ENCODE measurements at regions not wholly inside any gene's neighbourhood (a gene's known extent, or its start where the extent isn't known, plus 50 kb on each side); places are given as distances from the start of the nearest gene placed in this dataset.
"Not testable (repeated sequence)": the region's sequence is repeated elsewhere in the genome, so short reads cannot be mapped to it uniquely, and the experiment has no call there.

DNA sequence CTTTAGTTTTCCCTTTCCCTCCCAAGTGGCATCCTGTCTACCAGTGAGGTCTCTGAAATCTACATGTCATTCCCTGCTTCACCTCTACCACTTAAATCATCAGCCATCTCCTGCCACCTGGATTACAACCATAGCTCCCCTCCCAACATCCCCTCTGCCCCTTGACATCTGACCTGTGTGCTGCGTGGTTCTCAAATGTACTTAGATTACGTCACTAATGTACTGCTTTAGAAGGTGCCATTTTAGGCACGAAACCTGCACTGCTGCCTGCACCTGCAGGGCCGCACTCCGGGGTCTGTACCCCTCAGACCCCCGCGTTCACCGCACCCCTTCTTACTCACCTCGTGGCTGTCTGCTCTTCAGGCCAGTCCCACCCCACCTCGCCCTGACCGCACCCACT, 395.1 kb upstream of the MYT1L start:
- Histone ChIP-seq H3K4me3 (no peak overlapping the region), H3K27ac (no peak overlapping the region), H3K4me1 (no peaks in the 10 kb centered on the region), H3K27me3 (no peaks in the 10 kb centered on the region), H3K36me3 (no peaks in the 10 kb centered on the region), H3K9me3 (no peaks in the 10 kb centered on the region)
- ATAC-seq = no peak
- intact Hi-C loops (cut with DNase I) = no loop called here
- TF ChIP-seq, protein P1, sequence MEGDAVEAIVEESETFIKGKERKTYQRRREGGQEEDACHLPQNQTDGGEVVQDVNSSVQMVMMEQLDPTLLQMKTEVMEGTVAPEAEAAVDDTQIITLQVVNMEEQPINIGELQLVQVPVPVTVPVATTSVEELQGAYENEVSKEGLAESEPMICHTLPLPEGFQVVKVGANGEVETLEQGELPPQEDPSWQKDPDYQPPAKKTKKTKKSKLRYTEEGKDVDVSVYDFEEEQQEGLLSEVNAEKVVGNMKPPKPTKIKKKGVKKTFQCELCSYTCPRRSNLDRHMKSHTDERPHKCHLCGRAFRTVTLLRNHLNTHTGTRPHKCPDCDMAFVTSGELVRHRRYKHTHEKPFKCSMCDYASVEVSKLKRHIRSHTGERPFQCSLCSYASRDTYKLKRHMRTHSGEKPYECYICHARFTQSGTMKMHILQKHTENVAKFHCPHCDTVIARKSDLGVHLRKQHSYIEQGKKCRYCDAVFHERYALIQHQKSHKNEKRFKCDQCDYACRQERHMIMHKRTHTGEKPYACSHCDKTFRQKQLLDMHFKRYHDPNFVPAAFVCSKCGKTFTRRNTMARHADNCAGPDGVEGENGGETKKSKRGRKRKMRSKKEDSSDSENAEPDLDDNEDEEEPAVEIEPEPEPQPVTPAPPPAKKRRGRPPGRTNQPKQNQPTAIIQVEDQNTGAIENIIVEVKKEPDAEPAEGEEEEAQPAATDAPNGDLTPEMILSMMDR (IDR thresholded peaks at IDR 0.05) = no peak
- no peak for TF ChIP-seq POLR2A (IDR thresholded peaks at IDR 0.05)
- 69% methylated on average over 11 of the region's 11 CpGs for WGBS (ENCODE audit: insufficient coverage, low coverage, low lambda C conversion rate, missing lambda C conversion rate)
- DNase-seq = no peak

DNA sequence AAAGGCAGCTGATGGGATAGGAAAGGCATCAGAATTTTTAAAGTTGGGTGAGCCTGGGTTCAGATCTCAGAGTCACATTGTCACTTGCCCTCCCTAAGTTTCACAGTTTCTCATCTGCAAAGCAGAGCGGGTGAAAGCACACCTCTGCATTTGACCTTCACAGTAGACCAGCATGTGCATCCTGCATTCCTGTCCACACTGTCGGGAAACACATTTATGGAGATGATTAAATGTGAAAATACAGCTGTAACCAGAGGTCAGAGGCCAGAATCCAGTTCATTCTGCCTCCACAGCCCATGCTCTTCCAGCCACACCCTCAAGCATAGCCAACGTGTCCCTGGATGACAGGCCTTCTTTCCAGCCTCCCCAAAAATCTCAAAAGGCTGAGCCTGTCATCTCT, 392.0 kb upstream of the MYT1L start:
- no peak for DNase-seq
- no peak for ATAC-seq
- no peak for TF ChIP-seq POLR2A (IDR thresholded peaks at IDR 0.05)
- TF ChIP-seq, protein P1 (IDR thresholded peaks at IDR 0.05) = no peak
- Histone ChIP-seq H3K4me3 (no peak overlapping the region), H3K9me3 (no peaks in the 10 kb centered on the region), H3K4me1 (no peaks in the 10 kb centered on the region), H3K27ac (no peak overlapping the region), H3K36me3 (no peaks in the 10 kb centered on the region), H3K27me3 (no peaks in the 10 kb centered on the region)
- 13% methylated on average over 1 of the region's 3 CpGs for WGBS (ENCODE audit: insufficient coverage, low coverage, low lambda C conversion rate, missing lambda C conversion rate)
- intact Hi-C loops (cut with DNase I) = no loop called here

DNA sequence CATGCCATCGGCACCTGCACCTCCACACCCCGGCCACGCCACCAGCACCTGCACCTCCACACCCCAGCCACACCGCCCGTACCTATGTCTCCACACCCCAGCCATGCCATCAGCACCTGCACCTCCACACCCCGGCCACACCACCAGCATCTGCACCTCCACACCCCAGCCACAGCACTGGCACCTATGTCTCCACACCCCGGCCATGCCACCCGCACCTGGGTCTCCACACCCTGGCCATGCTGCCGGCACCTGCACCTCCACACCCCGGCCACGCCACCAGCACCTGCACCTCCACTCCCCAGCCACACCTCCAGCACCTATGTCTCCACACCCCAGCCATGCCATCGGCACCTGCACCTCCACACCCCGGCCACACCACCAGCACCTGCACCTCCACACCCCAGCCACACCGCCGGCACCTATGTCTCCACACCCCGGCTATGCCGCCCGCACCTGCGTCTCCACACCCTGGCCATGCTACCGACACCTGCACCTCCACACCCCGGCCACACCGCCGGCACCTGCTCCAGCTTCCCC, 390.3 kb upstream of the MYT1L start:
- Histone ChIP-seq H3K4me3 (no peak overlapping the region), H3K27ac (no peak overlapping the region), H3K27me3 (no peaks in the 10 kb centered on the region), H3K4me1 (no peaks in the 10 kb centered on the region), H3K9me3 (no peaks in the 10 kb centered on the region), H3K36me3 (no peaks in the 10 kb centered on the region)
- 76% methylated on average over 19 of the region's 23 CpGs for WGBS (ENCODE audit: insufficient coverage, low coverage, low lambda C conversion rate, missing lambda C conversion rate)
- intact Hi-C loops (cut with DNase I) = no loop called here
- no peak for ATAC-seq
- no peak for DNase-seq
- no peak for TF ChIP-seq POLR2A (IDR thresholded peaks at IDR 0.05)
- TF ChIP-seq, protein P1 (IDR thresholded peaks at IDR 0.05) = no peak

DNA sequence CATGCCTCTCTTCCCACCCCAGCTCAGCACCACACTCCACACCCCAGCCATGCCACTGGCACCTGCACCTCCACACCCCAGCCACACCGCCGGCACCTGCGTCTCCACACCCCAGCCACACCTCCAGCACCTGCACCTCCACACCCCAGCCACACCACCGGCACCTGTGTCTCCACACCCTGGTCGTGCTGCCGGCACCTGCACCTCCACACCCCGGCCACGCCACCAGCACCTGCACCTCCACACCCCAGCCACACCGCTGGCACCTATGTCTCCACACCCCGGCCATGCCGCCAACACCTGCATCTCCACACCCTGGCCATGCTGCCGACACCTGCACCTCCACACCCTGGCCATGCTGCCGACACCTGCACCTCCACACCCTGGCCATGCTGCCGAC, 389.7 kb upstream of the MYT1L start:
- DNase-seq; H3K4me1 ChIP-seq; H3K27ac ChIP-seq; H3K27me3 ChIP-seq; H3K36me3 ChIP-seq; ATAC-seq; H3K9me3 ChIP-seq; intact Hi-C loops (cut with DNase I); H3K4me3 ChIP-seq: not testable (repeated sequence)
- WGBS (ENCODE audit: insufficient coverage, low coverage, low lambda C conversion rate, missing lambda C conversion rate) = 62% methylated on average over 9 of the region's 14 CpGs

DNA sequence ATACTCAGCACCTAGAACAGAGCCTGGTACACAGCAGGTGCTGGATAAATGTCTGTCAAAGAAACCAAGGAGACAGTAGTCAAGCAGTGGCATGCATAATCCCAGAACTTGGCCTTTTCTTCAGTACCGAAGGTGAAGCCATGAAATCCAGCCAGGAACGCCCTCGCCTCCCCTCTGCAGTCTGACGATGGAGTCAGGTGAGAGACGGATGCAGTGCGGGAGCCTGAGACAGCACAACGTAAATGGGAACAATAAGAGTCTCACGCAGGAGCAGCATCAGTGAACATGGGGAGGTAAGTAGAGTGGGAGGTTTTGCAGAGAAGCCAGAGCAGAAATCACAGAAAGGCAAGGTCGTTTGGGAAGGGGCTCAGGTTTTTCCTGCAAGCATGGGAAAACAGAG, 389.3 kb upstream of the MYT1L start:
- no peaks in the 10 kb centered on the region for H3K9me3 ChIP-seq
- no peak overlapping the region for H3K27ac ChIP-seq
- no peak for DNase-seq
- WGBS (ENCODE audit: insufficient coverage, low coverage, low lambda C conversion rate, missing lambda C conversion rate) = 60% methylated on average over 8 of the region's 9 CpGs
- TF ChIP-seq, protein P1 (IDR thresholded peaks at IDR 0.05) = no peak
- no peak for TF ChIP-seq POLR2A (IDR thresholded peaks at IDR 0.05)
- H3K4me3 ChIP-seq = no peak overlapping the region
- intact Hi-C loops (cut with DNase I) = no loop called here
- H3K36me3 ChIP-seq = no peaks in the 10 kb centered on the region
- no peaks in the 10 kb centered on the region for H3K27me3 ChIP-seq
- ATAC-seq = no peak
- no peaks in the 10 kb centered on the region for H3K4me1 ChIP-seq

Data from right lobe of liver (tissue), 6 donors.